ENCODE measurements at regions not wholly inside any gene's neighbourhood (a gene's known extent, or its start where the extent isn't known, plus 50 kb on each side); places are given as distances from the start of the nearest gene placed in this dataset.

GRCh38 chr11:119934267-119934666, 203.6 kb downstream of the TRIM29 start:
- Histone ChIP-seq H3K4me2 (no peak overlapping the region), H3K9me2 (ENCODE audit: insufficient read depth) (peaks cover 11% of the 10 kb centered on the region), H3K79me2 (replicated peaks; ENCODE audit: insufficient read depth) (no peaks in the 10 kb centered on the region), H4K20me1 (replicated peaks; ENCODE audit: insufficient read depth) (no peaks in the 10 kb centered on the region), H3K36me3 (ENCODE audit: insufficient read depth) (no peaks in the 10 kb centered on the region), H2AFZ (no peak overlapping the region), H3F3A (replicated peaks; ENCODE audit: low read depth) (no peaks in the 10 kb centered on the region), H3K27ac (ENCODE audit: low read depth) (no peak overlapping the region), H3K4me3 (no peak overlapping the region), H3K4me1 (ENCODE audit: insufficient read depth) (peaks cover 29% of the 10 kb centered on the region), H3K27me3 (ENCODE audit: insufficient read depth) (no peaks in the 10 kb centered on the region)
- ATAC-seq (no peak), DNase-seq (ENCODE audit: low spot score) (no peak)
- H3K27ac Mint-ChIP-seq = no peak overlapping the region
- H3K27me3 Mint-ChIP-seq (ENCODE audit: insufficient read depth, low read depth, poor library complexity) = peaks cover 9% of the 10 kb centered on the region
- peaks cover 33% of the 10 kb centered on the region for H3K4me1 Mint-ChIP-seq
- no peak for TF ChIP-seq ZNF462 (CRISPR knock-in tag; IDR thresholded peaks at IDR 0.05)
- no peak for TF ChIP-seq STAT1 (IDR thresholded peaks at IDR 0.05; ENCODE audit: unreplicated experiment)
- TF ChIP-seq EZH2phosphoT487 (IDR thresholded peaks at IDR 0.05; ENCODE audit: unreplicated experiment) = no peak
- no peak overlapping the region for H3K4me3 Mint-ChIP-seq
- H3K36me3 Mint-ChIP-seq (ENCODE audit: low read depth) = no peaks in the 10 kb centered on the region
- H3K9me3 Mint-ChIP-seq = no peaks in the 10 kb centered on the region

GRCh38 chr11:119933584-119933983, 204.3 kb downstream of the TRIM29 start:
- H3K27ac ChIP-seq (ENCODE audit: low read depth) = no peak overlapping the region
- no peak overlapping the region for H3K4me3 Mint-ChIP-seq
- H3K36me3 ChIP-seq (ENCODE audit: insufficient read depth) = no peaks in the 10 kb centered on the region
- no peak for ATAC-seq
- DNase-seq (ENCODE audit: low spot score) = no peak
- peaks cover 9% of the 10 kb centered on the region for H3K27me3 Mint-ChIP-seq (ENCODE audit: insufficient read depth, low read depth, poor library complexity)
- no peaks in the 10 kb centered on the region for H3K36me3 Mint-ChIP-seq (ENCODE audit: low read depth)
- H3F3A ChIP-seq (replicated peaks; ENCODE audit: low read depth) = no peaks in the 10 kb centered on the region
- no peaks in the 10 kb centered on the region for H3K79me2 ChIP-seq (replicated peaks; ENCODE audit: insufficient read depth)
- no peak overlapping the region for H3K4me2 ChIP-seq
- H3K4me1 ChIP-seq (ENCODE audit: insufficient read depth) = peaks cover 25% of the 10 kb centered on the region
- no peaks in the 10 kb centered on the region for H3K27me3 ChIP-seq (ENCODE audit: insufficient read depth)
- H3K27ac Mint-ChIP-seq = no peak overlapping the region
- H2AFZ ChIP-seq = no peak overlapping the region
- no peaks in the 10 kb centered on the region for H4K20me1 ChIP-seq (replicated peaks; ENCODE audit: insufficient read depth)
- no peak overlapping the region for H3K4me3 ChIP-seq
- H3K4me1 Mint-ChIP-seq = peaks cover 31% of the 10 kb centered on the region
- H3K9me2 ChIP-seq (ENCODE audit: insufficient read depth) = peaks cover 11% of the 10 kb centered on the region
- H3K9me3 Mint-ChIP-seq = no peaks in the 10 kb centered on the region
- TF ChIP-seq ZNF114 (CRISPR knock-in tag; IDR thresholded peaks at IDR 0.05) (no peak), ETS1 (IDR thresholded peaks at IDR 0.05) (no peak), CREB1 (CRISPR knock-in tag; IDR thresholded peaks at IDR 0.05; ENCODE audit: low read depth) (no peak), ZNF331 (CRISPR knock-in tag; IDR thresholded peaks at IDR 0.05; ENCODE audit: low read depth) (no peak), EZH2phosphoT487 (IDR thresholded peaks at IDR 0.05; ENCODE audit: unreplicated experiment) (no peak), EZH2 (IDR thresholded peaks at IDR 0.05; ENCODE audit: low read depth, unreplicated experiment) (no peak)
